GF-D8 (cell line): ENCODE measurements at regions not wholly inside any gene's neighbourhood (a gene's known extent, or its start where the extent isn't known, plus 50 kb on each side); places are given as distances from the start of the nearest gene placed in this dataset.

ENCODE experiments used
- DNase-seq: peaks from one replicate; lab custom pipeline; 2025; lab: John Stamatoyannopoulos, UW

GRCh38 chr15:97501291-97501690 lies 459.2 kb upstream of the ARRDC4 start:
- peak; percentile 42 for DNase-seq

GRCh38 chr15:97502038-97502437 lies 458.5 kb upstream of the ARRDC4 start:
- DNase-seq: no peak

GRCh38 chr15:97504031-97504792 lies 456.3 kb upstream of the ARRDC4 start:
- DNase-seq: no peak

- DNase-seq: no peak
These were observed 442.8 kb upstream of the ARRDC4 start for GRCh38 chr15:97517737-97518136.

- no peak for DNase-seq
These were observed 439.8 kb upstream of the ARRDC4 start for GRCh38 chr15:97520689-97521088.

- no peak for DNase-seq
These were observed 438.9 kb upstream of the ARRDC4 start for GRCh38 chr15:97521381-97522285.

- DNase-seq: no peak
These were observed 438.2 kb upstream of the ARRDC4 start for GRCh38 chr15:97522347-97522746.

- no peak for DNase-seq
These were observed 434.7 kb upstream of the ARRDC4 start for GRCh38 chr15:97525809-97526208.

GRCh38 chr15:97528238-97528637 lies 432.3 kb upstream of the ARRDC4 start:
- DNase-seq: no peak

- DNase-seq: no peak
These were observed 414.7 kb upstream of the ARRDC4 start for GRCh38 chr15:97545799-97546198.

- no peak for DNase-seq
These were observed 413.1 kb upstream of the ARRDC4 start for GRCh38 chr15:97547381-97547780.

GRCh38 chr15:97561529-97561928 lies 399.0 kb upstream of the ARRDC4 start:
- DNase-seq: no peak

GRCh38 chr15:97563516-97563915 lies 397.0 kb upstream of the ARRDC4 start:
- DNase-seq: no peak

GRCh38 chr15:97566961-97567360 lies 393.5 kb upstream of the ARRDC4 start:
- no peak for DNase-seq

- DNase-seq: no peak
These were observed 393.1 kb upstream of the ARRDC4 start for GRCh38 chr15:97567411-97567810.

GRCh38 chr15:97576929-97577645 lies 383.4 kb upstream of the ARRDC4 start:
- no peak for DNase-seq

GRCh38 chr15:97585408-97585807 lies 375.1 kb upstream of the ARRDC4 start:
- no peak for DNase-seq

GRCh38 chr15:97592778-97593177 lies 367.7 kb upstream of the ARRDC4 start:
- no peak for DNase-seq

GRCh38 chr15:97597801-97598200 lies 362.7 kb upstream of the ARRDC4 start:
- DNase-seq: no peak

GRCh38 chr15:97598353-97598798 lies 362.1 kb upstream of the ARRDC4 start:
- no peak for DNase-seq

GRCh38 chr15:97600190-97600589 lies 360.3 kb upstream of the ARRDC4 start:
- DNase-seq: no peak

- DNase-seq: no peak
These were observed 355.8 kb upstream of the ARRDC4 start for GRCh38 chr15:97604677-97605076.
